ENCODE measurements at regions not wholly inside any gene's neighbourhood (a gene's known extent, or its start where the extent isn't known, plus 50 kb on each side); places are given as distances from the start of the nearest gene placed in this dataset.

DNA sequence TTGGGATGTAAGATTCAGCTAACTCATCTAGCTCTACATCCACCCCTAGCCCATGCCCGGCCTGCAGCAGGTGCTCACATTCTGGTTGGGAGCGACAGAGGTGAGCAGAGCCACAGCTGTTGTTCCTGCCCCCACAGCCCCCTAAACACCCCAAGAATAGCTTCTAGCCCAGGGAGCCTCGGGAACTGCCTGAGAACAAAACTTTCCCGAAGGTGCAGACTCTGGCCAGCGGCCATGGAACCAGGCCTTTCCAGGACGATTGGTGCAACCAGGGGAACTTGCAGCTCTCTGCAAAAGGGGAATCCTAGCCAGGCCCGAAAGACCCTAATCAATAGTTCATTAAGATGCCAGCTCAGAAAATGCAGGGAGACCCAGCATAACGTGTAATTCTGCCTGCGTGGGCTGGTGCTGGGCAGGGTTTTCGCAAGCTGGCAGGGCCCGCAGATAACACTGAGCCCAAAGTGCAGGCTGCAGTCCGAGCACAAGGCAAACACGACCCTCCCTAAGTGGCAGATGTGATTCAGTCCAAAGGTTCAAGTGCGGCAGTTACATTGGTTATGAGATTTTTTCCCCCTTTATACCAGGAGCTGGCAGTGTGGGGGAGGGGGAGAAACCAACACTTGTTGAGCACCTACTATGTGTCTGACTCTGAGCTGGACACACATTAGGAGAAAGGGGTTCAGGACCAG lies 122.5 kb upstream of the MAP1LC3B2 start:
- Histone ChIP-seq H3K4me3 (ENCODE audit: severe bottlenecking) (no peak overlapping the region), H3K27me3 (ENCODE audit: insufficient read depth, poor library complexity, severe bottlenecking) (no peaks in the 10 kb centered on the region), H3K9me3 (ENCODE audit: severe bottlenecking) (no peaks in the 10 kb centered on the region), H3K27ac (ENCODE audit: poor library complexity, severe bottlenecking) (no peak overlapping the region), H3K4me1 (ENCODE audit: insufficient read depth, poor library complexity, severe bottlenecking) (peaks cover 11% of the 10 kb centered on the region), H3K36me3 (ENCODE audit: low read depth) (no peaks in the 10 kb centered on the region)
- no peak for ATAC-seq (ENCODE audit: low read depth)
- no peak for DNase-seq (ENCODE audit: low spot score)
- TF ChIP-seq, protein P1, sequence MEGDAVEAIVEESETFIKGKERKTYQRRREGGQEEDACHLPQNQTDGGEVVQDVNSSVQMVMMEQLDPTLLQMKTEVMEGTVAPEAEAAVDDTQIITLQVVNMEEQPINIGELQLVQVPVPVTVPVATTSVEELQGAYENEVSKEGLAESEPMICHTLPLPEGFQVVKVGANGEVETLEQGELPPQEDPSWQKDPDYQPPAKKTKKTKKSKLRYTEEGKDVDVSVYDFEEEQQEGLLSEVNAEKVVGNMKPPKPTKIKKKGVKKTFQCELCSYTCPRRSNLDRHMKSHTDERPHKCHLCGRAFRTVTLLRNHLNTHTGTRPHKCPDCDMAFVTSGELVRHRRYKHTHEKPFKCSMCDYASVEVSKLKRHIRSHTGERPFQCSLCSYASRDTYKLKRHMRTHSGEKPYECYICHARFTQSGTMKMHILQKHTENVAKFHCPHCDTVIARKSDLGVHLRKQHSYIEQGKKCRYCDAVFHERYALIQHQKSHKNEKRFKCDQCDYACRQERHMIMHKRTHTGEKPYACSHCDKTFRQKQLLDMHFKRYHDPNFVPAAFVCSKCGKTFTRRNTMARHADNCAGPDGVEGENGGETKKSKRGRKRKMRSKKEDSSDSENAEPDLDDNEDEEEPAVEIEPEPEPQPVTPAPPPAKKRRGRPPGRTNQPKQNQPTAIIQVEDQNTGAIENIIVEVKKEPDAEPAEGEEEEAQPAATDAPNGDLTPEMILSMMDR (IDR thresholded peaks at IDR 0.05; ENCODE audit: poor library complexity, severe bottlenecking), result no peak

DNA sequence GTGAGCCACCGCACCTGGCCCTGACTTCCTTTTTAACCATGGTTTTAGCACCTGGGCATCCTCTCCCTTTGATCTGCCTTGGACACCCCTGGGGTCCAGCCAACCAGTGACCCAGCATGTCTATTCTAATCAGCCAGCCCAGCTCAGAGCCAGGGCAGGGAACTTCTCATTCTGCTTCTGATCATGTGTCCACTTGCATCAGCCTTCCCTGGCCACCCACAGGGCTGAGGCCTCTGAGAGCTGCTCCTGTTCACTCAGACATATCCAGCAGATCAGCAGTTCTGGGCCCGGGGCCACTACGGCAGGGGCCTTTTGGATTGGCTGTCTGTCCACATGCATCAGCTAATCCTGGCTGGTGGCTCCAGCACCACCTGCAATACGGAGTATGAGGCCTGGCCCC lies 117.9 kb upstream of the MAP1LC3B2 start:
- Histone ChIP-seq H3K27ac (ENCODE audit: poor library complexity, severe bottlenecking) (no peak overlapping the region), H3K4me3 (ENCODE audit: severe bottlenecking) (no peak overlapping the region), H3K4me1 (ENCODE audit: insufficient read depth, poor library complexity, severe bottlenecking) (no peaks in the 10 kb centered on the region), H3K27me3 (ENCODE audit: insufficient read depth, poor library complexity, severe bottlenecking) (no peaks in the 10 kb centered on the region), H3K36me3 (ENCODE audit: low read depth) (no peaks in the 10 kb centered on the region), H3K9me3 (ENCODE audit: severe bottlenecking) (no peaks in the 10 kb centered on the region)
- DNase-seq (ENCODE audit: low spot score) (no peak), ATAC-seq (ENCODE audit: low read depth) (no peak)
- TF ChIP-seq, protein P1 (IDR thresholded peaks at IDR 0.05; ENCODE audit: poor library complexity, severe bottlenecking), result no peak

DNA sequence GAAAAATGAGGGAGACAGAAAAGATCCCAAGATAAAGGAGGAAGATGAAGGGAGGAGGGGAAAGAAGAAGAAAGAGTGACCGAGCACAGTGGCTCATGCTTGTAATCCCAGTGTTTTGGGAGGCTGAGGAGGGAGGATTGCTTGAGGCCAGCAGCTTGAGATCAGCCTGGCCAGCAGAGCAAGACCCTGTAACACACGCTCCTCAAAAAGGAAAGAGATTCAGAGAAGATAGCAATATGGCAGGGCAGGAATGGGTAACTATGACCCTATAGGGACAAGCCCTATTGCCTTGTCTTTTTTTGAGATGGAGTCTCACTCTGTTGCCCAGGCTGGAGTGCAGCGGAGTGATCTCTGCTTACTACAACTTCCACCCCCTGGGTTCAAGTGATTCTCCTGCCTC lies 116.9 kb upstream of the MAP1LC3B2 start:
- H3K27ac ChIP-seq (ENCODE audit: poor library complexity, severe bottlenecking), result no peak overlapping the region
- H3K27me3 ChIP-seq (ENCODE audit: insufficient read depth, poor library complexity, severe bottlenecking), result no peaks in the 10 kb centered on the region
- DNase-seq (ENCODE audit: low spot score), result no peak
- H3K36me3 ChIP-seq (ENCODE audit: low read depth), result no peaks in the 10 kb centered on the region
- TF ChIP-seq, protein P1 (IDR thresholded peaks at IDR 0.05; ENCODE audit: poor library complexity, severe bottlenecking), result no peak
- no peaks in the 10 kb centered on the region for H3K9me3 ChIP-seq (ENCODE audit: severe bottlenecking)
- ATAC-seq (ENCODE audit: low read depth), result no peak
- H3K4me1 ChIP-seq (ENCODE audit: insufficient read depth, poor library complexity, severe bottlenecking), result no peaks in the 10 kb centered on the region
- no peak overlapping the region for H3K4me3 ChIP-seq (ENCODE audit: severe bottlenecking)

DNA sequence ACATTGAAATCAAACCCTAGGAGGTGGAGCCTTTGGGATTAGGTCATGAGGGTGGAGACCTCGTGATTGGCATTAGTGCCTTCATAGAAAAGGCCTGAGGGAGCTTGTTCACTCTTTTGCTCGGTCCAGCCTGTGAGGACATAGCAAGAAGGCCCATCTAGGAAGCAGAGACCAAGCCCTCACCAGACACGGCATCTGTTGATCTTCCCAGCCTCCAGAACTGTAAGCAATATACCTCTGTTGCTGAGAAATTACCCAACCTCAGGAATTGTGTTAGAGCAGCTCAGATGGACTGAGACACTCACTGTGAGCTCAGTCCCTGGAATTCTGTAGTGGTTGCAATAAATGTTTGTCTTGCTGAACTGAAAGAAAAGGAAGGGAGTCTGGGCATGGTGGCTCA lies 116.2 kb upstream of the MAP1LC3B2 start:
- Histone ChIP-seq H3K36me3 (ENCODE audit: low read depth) (no peaks in the 10 kb centered on the region), H3K27ac (ENCODE audit: poor library complexity, severe bottlenecking) (no peak overlapping the region), H3K4me3 (ENCODE audit: severe bottlenecking) (no peak overlapping the region), H3K9me3 (ENCODE audit: severe bottlenecking) (no peaks in the 10 kb centered on the region), H3K4me1 (ENCODE audit: insufficient read depth, poor library complexity, severe bottlenecking) (no peaks in the 10 kb centered on the region), H3K27me3 (ENCODE audit: insufficient read depth, poor library complexity, severe bottlenecking) (no peaks in the 10 kb centered on the region)
- ATAC-seq (ENCODE audit: low read depth) (peak; percentile 31; the same call in 1 of the 3 replicates), DNase-seq (ENCODE audit: low spot score) (no peak)
- TF ChIP-seq, protein P1 (IDR thresholded peaks at IDR 0.05; ENCODE audit: poor library complexity, severe bottlenecking), result no peak

DNA sequence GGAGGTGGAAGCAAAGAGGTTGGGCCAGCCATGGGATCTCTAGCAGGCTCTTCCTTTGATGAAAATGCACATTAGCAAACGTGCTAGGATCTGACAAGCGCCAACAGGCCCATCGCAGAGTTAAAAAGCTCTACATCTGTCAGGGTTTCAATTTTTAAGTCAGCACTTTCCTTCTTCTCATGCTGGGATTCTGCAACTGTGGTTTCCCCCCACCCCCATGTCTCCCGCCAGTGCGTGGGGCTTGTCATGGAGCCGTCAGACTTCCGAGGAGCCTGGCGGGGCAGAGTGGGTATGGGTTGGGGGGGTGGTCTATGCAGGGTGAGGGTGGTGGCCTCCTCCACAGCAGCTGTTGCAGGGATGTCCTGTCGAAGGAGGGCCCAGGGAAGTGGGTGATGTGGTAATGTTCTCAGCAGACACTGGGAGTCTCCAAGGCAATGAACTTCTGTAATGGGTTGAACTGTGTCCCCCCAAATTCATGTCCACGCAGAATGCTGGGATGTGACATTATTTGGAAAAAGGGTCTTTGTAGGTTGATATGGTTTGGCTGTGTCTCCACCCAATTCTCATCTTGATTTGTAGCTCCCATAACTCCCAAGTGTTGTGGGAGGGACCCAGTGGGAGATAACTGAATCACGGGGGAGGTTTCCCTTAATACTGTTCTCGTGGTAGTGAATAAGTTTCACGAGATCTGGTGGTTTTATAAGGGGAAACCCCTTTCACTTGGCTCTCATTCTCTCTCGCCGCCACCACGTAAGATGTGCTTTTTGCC lies 115.2 kb upstream of the MAP1LC3B2 start:
- no peaks in the 10 kb centered on the region for H3K4me1 ChIP-seq (ENCODE audit: insufficient read depth, poor library complexity, severe bottlenecking)
- H3K4me3 ChIP-seq (ENCODE audit: severe bottlenecking), result no peak overlapping the region
- H3K36me3 ChIP-seq (ENCODE audit: low read depth), result no peaks in the 10 kb centered on the region
- no peak for DNase-seq (ENCODE audit: low spot score)
- ATAC-seq (ENCODE audit: low read depth), result no peak
- no peak overlapping the region for H3K27ac ChIP-seq (ENCODE audit: poor library complexity, severe bottlenecking)
- TF ChIP-seq, protein P1 (IDR thresholded peaks at IDR 0.05; ENCODE audit: poor library complexity, severe bottlenecking), result no peak
- no peaks in the 10 kb centered on the region for H3K9me3 ChIP-seq (ENCODE audit: severe bottlenecking)
- no peaks in the 10 kb centered on the region for H3K27me3 ChIP-seq (ENCODE audit: insufficient read depth, poor library complexity, severe bottlenecking)

Data from RWPE2 (cell line).